Fibroblast of the conjunctiva (primary cell): ENCODE measurements at regions not wholly inside any gene's neighbourhood (a gene's known extent, or its start where the extent isn't known, plus 50 kb on each side); places are given as distances from the start of the nearest gene placed in this dataset.

Experiments
- DNase-seq: peaks from one replicate; pipeline ENCODE4 v3.0.0-alpha.2; 2010; ENCODE audit warnings: low read depth

GRCh38 chr7:81648716-81649115, 121.1 kb downstream of the HGF start:
- no peak for DNase-seq

DNA sequence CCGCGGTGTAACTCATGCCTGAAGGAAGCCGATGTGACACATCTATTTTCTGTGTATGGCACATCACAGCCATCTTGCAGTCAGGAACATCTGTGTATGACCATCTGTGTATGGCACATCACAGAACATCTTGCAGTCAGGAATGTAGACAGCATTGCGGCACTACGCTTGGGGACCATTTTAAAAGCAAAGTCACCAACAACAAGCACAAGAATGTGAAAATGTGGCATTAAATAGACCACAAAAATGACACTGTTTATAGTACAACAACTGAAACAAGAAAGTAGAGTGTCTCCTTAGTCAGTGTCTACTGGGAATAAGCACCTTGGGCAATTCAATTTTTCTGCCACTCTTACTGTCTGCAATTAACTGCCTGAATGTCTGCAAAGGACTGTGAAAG, 124.4 kb downstream of the HGF start:
- no peak for DNase-seq

GRCh38 chr7:81641873-81642272, 128.0 kb downstream of the HGF start:
- no peak for DNase-seq

- peak; percentile 80 for DNase-seq
Observed at GRCh38 chr7:81638198-81638597, 131.6 kb downstream of the HGF start.

DNA sequence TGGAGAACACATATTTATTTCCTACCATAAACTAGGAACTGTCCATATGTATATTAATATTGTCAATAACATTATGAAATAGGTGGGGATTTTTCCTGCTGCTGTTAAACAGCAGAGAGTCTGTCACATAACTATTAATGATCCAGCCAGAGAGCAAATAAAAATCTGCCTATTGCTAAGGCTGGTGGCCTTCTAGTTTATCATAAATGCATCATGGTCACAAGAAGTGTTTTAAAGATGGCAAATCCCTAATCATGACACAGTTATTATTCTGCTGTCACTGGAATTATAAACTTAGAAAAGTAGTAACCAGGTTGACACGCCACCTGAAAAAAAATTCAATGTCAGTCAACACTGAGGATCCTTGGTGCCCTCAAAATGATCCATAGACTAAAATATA, 132.3 kb downstream of the HGF start:
- DNase-seq, result no peak

- DNase-seq, result no peak
Observed at GRCh38 chr7:81632418-81632817, 137.4 kb downstream of the HGF start.

- DNase-seq, result no peak
Observed at GRCh38 chr7:81630600-81630999, 139.2 kb downstream of the HGF start.

- DNase-seq, result no peak
Observed at GRCh38 chr7:81629702-81630101, 140.1 kb downstream of the HGF start.

DNA sequence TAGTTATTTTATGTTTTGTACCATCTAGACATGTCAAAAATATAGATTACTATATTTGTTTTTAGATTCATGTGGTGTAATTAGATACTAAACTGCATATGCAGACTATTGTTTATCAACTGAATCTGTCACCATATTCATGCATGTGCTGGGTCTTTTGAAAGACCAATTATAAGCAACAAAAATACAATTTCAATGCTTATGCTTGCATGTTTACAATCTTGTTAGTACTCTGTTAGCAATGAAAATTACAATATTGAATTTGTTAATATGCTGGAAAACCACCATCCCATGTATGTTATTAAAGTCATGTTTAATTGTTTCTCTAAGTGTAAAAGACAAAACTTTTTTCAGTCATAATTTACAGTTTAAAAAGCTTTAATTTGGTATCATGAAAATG, 140.9 kb downstream of the HGF start:
- no peak for DNase-seq

- no peak for DNase-seq
Observed at GRCh38 chr7:81627536-81628287, 142.1 kb downstream of the HGF start.

GRCh38 chr7:81626008-81626407, 143.8 kb downstream of the HGF start:
- DNase-seq, result no peak

DNA sequence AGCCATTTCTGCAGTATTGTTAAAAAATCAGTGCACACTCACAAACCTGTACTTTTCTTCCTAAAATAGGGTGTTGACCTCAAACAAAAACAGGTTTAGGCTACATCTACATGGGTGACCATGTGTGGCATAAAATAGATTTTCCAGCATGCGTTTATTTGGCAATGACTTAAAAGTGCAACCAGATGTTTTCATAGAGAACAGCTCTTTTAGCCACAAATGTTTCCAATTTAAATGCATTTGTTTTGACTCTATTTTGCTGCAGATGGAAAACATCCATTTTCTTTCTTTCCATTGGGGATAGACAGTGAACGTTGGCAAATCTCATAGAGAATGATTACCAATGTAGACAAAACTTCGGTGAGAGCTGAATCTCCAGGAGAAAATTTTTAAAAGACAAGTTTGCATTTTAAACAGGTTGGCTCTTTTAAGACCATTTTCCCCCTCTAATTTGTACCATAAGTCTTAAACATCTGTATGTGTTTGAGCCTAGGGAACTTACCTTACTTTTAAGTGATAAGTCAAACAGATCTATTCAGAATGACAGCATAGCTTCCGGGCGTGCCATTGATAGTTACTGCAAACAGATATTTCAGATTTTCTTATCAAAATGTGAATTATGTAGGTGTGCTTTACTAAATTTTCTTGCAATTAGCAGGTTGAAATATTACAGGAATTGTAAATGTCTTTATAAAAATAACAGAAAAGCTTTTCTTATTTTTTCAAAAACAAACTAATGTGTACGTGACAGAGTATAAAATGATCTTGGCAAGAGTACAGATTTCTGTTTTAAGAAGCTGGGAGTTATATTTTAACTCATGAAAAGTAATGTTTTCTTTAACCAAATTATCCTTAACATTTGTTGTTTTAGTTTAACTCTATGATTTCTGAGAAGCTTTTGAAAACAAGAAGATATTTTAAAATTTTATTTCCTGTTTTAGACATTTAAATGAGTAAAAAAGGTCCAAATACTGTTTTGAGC, 144.9 kb downstream of the HGF start:
- peak; percentile 66 for DNase-seq

GRCh38 chr7:81624021-81624592, 145.7 kb downstream of the HGF start:
- DNase-seq, result no peak

DNA sequence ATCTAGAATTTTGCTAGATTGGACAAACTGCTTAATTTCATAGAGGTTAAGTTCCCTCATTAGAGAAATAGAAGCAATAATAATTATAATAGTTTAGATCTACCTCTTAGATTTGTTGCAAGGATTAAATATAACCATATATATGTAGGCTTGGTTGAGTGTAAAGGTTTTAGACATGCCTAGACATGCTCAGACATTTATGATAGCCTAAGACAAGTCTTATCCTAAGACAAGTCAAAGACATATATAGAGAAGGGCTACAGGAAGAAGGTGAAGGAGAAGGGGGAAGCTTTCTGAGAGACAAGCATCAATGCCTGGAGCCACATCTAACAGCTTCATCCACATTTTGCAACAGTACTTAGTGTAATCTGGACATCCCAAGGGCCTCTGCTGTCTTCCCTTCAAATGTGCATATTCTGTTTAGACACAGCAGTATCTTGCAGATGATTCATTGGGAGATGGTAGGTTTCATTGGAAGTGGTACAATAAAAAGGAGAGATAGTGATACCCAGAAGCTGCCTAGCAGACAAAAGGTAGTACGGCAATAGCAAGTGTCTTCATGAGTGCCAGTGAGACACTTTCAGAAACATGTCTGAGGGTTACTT, 146.5 kb downstream of the HGF start:
- no peak for DNase-seq

GRCh38 chr7:81621893-81622292, 148.0 kb downstream of the HGF start:
- no peak for DNase-seq

DNA sequence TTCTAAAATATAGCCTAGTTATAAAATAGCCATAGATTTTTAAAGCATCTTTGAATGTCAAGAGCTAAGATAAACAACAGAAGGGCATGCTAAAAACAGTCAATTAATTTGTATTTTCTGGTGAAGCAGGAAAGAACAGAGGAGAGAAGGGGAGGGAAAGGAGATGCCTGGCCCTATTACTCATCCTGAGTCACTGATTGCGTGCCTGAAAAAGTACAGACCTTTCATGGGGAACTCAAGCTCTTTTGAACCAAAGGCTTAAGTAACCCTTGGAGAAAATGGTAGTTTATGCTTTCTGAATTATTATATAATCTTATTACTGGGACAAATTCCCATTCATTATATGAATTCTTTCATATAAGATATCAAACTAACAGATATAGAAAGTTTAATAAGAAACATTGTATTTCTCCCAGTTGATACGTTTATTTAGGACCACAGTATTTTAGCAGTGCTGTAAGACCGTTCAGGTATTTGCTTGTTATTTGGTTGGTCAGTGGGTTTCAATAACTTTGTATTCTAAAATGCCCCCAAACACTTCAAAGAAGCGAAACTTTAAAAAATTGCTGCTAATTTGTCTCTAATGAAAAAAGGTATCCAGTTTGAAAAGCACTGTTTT, 151.3 kb downstream of the HGF start:
- DNase-seq, result peak; percentile 81

- DNase-seq, result no peak
Observed at GRCh38 chr7:81616951-81617350, 152.9 kb downstream of the HGF start.

- DNase-seq, result no peak
Observed at GRCh38 chr7:81611805-81612204, 158.0 kb downstream of the HGF start.

- no peak for DNase-seq
Observed at GRCh38 chr7:81611040-81611439, 158.8 kb downstream of the HGF start.

DNA sequence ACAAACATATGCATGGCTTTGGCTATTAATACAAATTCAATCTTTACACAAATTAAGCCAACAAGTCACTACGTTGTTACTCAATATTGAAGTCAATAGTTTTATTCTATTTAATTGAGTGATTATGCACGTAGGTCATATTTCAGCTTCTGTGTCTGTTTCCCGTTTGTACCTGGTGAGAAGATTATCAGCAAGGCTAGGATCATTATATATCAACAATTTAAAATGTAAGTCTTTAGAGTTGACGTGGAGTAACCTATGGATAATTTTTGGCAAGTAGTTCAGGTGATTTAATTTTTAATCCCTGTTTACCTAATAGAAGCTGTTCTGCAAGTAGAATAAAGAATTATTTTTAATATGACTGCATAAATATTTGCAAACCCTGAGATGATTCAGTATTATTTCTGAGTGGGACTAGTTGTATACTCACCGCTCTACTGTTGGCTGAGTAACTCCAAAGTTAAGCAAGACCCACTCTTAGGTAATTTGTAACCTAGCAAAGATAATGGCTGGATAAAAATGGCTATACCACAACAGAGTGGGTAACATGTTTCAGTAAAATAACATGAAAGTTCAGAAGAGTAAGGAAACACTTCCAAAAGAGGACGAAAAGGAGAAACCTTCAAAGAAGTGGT, 161.0 kb downstream of the HGF start:
- DNase-seq, result no peak

- DNase-seq, result no peak
Observed at GRCh38 chr7:81607987-81608386, 161.9 kb downstream of the HGF start.
